OCI-LY1 (cell line): ENCODE measurements at regions not wholly inside any gene's neighbourhood (a gene's known extent, or its start where the extent isn't known, plus 50 kb on each side); places are given as distances from the start of the nearest gene placed in this dataset.

Experiments used
- CTCF ChIP-seq: fragments of 200-600 bp; sonication (generic), shearing (Covaris generic); IDR thresholded peaks from 2 replicates; pipeline ENCODE4 v1.5.1; 2017; ENCODE audit warnings: mild to moderate bottlenecking, antibody characterized with exemption, low read length, moderate library complexity, mixed read lengths
- EZH2 ChIP-seq: fragments of 200-600 bp; sonication (generic), shearing (Covaris generic); IDR thresholded peaks from 2 replicates; pipeline ENCODE4 v1.8.0; 2017; ENCODE audit warnings: borderline replicate concordance, mixed run types, mild to moderate bottlenecking, antibody characterized with exemption, low read length, moderate library complexity, mixed read lengths

- no peak for TF ChIP-seq CTCF
- TF ChIP-seq EZH2, result no peak
Measured at GRCh38 chr1:14413819-14414490, 184.5 kb upstream of the KAZN start.
